ENCODE measurements at regions not wholly inside any gene's neighbourhood (a gene's known extent, or its start where the extent isn't known, plus 50 kb on each side); places are given as distances from the start of the nearest gene placed in this dataset.

DNA sequence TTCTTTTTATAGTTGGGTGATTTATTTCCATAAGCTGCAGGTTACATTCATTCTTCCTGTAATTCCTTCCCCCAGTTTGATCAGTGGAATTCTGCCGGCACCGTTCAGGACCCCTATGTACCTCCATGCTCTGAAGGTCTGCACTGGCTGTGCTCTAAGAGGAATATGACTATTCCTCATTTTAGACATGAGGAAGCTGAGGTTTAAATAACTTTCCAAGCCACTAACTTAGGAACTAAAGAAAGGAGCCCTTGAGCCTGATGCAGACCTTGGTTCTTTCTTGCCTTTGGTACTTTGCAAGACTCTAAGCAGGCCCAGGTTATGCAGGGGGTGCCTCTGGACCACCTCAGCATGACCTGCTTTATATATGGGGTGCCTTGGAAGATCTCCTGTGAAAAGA lies 318.5 kb downstream of the QKI start:
- TF ChIP-seq, protein P1, sequence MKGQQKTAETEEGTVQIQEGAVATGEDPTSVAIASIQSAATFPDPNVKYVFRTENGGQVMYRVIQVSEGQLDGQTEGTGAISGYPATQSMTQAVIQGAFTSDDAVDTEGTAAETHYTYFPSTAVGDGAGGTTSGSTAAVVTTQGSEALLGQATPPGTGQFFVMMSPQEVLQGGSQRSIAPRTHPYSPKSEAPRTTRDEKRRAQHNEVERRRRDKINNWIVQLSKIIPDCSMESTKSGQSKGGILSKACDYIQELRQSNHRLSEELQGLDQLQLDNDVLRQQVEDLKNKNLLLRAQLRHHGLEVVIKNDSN (IDR thresholded peaks at IDR 0.05): no peak
- TF ChIP-seq EP300 (IDR thresholded peaks at IDR 0.05; ENCODE audit: borderline replicate concordance): no peak
- TF ChIP-seq EGR1 (IDR thresholded peaks at IDR 0.05): no peak
- TF ChIP-seq YY1 (IDR thresholded peaks at IDR 0.05; ENCODE audit: low read depth): no peak
- TF ChIP-seq TEAD4 (IDR thresholded peaks at IDR 0.05): no peak
- TF ChIP-seq RAD21 (IDR thresholded peaks at IDR 0.05; ENCODE audit: low read depth): no peak
- no peak for TF ChIP-seq TAF1 (IDR thresholded peaks at IDR 0.05; ENCODE audit: low read depth)
- no peak for TF ChIP-seq CEBPB (IDR thresholded peaks at IDR 0.05)
- no peak for TF ChIP-seq TCF12 (IDR thresholded peaks at IDR 0.05; ENCODE audit: low read depth)
- TF ChIP-seq, protein P2, sequence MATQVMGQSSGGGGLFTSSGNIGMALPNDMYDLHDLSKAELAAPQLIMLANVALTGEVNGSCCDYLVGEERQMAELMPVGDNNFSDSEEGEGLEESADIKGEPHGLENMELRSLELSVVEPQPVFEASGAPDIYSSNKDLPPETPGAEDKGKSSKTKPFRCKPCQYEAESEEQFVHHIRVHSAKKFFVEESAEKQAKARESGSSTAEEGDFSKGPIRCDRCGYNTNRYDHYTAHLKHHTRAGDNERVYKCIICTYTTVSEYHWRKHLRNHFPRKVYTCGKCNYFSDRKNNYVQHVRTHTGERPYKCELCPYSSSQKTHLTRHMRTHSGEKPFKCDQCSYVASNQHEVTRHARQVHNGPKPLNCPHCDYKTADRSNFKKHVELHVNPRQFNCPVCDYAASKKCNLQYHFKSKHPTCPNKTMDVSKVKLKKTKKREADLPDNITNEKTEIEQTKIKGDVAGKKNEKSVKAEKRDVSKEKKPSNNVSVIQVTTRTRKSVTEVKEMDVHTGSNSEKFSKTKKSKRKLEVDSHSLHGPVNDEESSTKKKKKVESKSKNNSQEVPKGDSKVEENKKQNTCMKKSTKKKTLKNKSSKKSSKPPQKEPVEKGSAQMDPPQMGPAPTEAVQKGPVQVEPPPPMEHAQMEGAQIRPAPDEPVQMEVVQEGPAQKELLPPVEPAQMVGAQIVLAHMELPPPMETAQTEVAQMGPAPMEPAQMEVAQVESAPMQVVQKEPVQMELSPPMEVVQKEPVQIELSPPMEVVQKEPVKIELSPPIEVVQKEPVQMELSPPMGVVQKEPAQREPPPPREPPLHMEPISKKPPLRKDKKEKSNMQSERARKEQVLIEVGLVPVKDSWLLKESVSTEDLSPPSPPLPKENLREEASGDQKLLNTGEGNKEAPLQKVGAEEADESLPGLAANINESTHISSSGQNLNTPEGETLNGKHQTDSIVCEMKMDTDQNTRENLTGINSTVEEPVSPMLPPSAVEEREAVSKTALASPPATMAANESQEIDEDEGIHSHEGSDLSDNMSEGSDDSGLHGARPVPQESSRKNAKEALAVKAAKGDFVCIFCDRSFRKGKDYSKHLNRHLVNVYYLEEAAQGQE (IDR thresholded peaks at IDR 0.05; ENCODE audit: low read depth): no peak
